22Rv1 (cell line): ENCODE measurements at regions not wholly inside any gene's neighbourhood (a gene's known extent, or its start where the extent isn't known, plus 50 kb on each side); places are given as distances from the start of the nearest gene placed in this dataset.

Experiments
- H3K27ac ChIP-seq: fragments of 450-650 bp; 2 replicates; pipeline ENCODE4 v1.5.1; 2017
- CTCF ChIP-seq: fragments of 450-650 bp; IDR thresholded peaks from 2 replicates; pipeline ENCODE4 v1.5.1; 2017; ENCODE audit warnings: mild to moderate bottlenecking
- ZFX ChIP-seq: fragments of 450-650 bp; IDR thresholded peaks from 2 replicates; pipeline ENCODE4 v1.6.1; 2017; ENCODE audit warnings: antibody characterized with exemption, borderline replicate concordance

GRCh38 chr2:67043781-67044478 lies 353.2 kb upstream of the ETAA1 start:
- TF ChIP-seq CTCF (no peak), ZFX (no peak)
- no peak overlapping the region for H3K27ac ChIP-seq

- no peak overlapping the region for H3K27ac ChIP-seq
- TF ChIP-seq ZFX (no peak), CTCF (no peak)
These were observed 350.5 kb upstream of the ETAA1 start for GRCh38 chr2:67046591-67046990.

- no peak overlapping the region for H3K27ac ChIP-seq
- TF ChIP-seq CTCF: peak; percentile 48
- no peak for TF ChIP-seq ZFX
These were observed 348.8 kb upstream of the ETAA1 start for GRCh38 chr2:67048314-67048713.

GRCh38 chr2:67050622-67051021 lies 346.5 kb upstream of the ETAA1 start:
- TF ChIP-seq ZFX: no peak
- no peak for TF ChIP-seq CTCF
- H3K27ac ChIP-seq: no peak overlapping the region

GRCh38 chr2:67054728-67055127 lies 342.4 kb upstream of the ETAA1 start:
- no peak overlapping the region for H3K27ac ChIP-seq
- no peak for TF ChIP-seq ZFX
- TF ChIP-seq CTCF: no peak

- TF ChIP-seq CTCF: no peak
- no peak for TF ChIP-seq ZFX
- H3K27ac ChIP-seq: no peak overlapping the region
These were observed 341.5 kb upstream of the ETAA1 start for GRCh38 chr2:67055387-67056304.

GRCh38 chr2:67057123-67057522 lies 340.0 kb upstream of the ETAA1 start:
- no peak for TF ChIP-seq ZFX
- no peak for TF ChIP-seq CTCF
- no peak overlapping the region for H3K27ac ChIP-seq
